RWPE2 (cell line): ENCODE measurements at regions not wholly inside any gene's neighbourhood (a gene's known extent, or its start where the extent isn't known, plus 50 kb on each side); places are given as distances from the start of the nearest gene placed in this dataset.

ENCODE experiments used
- ATAC-seq: fragments of 200-7000 bp; cut with Tn5 transposase; 3 replicates; pipeline ENCODE4 v1.9.1; 2021; ENCODE audit warnings: low read depth
- DNase-seq: peaks from one replicate; pipeline ENCODE4 v3.0.0-alpha.2; 2020; ENCODE audit warnings: low spot score
- H3K27ac ChIP-seq: fragments of 450-650 bp; 2 replicates; pipeline ENCODE4 v1.5.1; 2017; ENCODE audit warnings: mild to moderate bottlenecking; ENCODE audit not compliant: poor library complexity, severe bottlenecking
- H3K27me3 ChIP-seq: fragments of 250-450 bp; sonication (Bioruptor Pico); 2 replicates; pipeline ENCODE4 v1.5.1; 2021; ENCODE audit warnings: mild to moderate bottlenecking, moderate library complexity; ENCODE audit not compliant: insufficient read depth, poor library complexity, severe bottlenecking
- H3K36me3 ChIP-seq: fragments of 250-450 bp; sonication (Bioruptor Pico); 2 replicates; pipeline ENCODE4 v1.5.1; 2020; ENCODE audit warnings: low read depth, mild to moderate bottlenecking, moderate library complexity
- H3K4me1 ChIP-seq: fragments of 250-450 bp; sonication (Bioruptor Pico); 2 replicates; pipeline ENCODE4 v1.5.1; 2021; ENCODE audit warnings: mild to moderate bottlenecking, moderate library complexity; ENCODE audit not compliant: insufficient read depth, poor library complexity, severe bottlenecking
- H3K4me3 ChIP-seq: fragments of 250-450 bp; sonication (Bioruptor Pico); 2 replicates; pipeline ENCODE4 v1.5.1; 2021; ENCODE audit warnings: mild to moderate bottlenecking, moderate library complexity; ENCODE audit not compliant: severe bottlenecking
- H3K9me3 ChIP-seq: fragments of 250-450 bp; sonication (Bioruptor Pico); 2 replicates; pipeline ENCODE4 v1.5.1; 2021; ENCODE audit warnings: mild to moderate bottlenecking, moderate library complexity; ENCODE audit not compliant: severe bottlenecking
- TF ChIP-seq, protein P1 (sequence below): fragments of 450-650 bp; IDR thresholded peaks from one replicate; pipeline ENCODE4 v1.5.1; 2017; ENCODE audit warnings: mild to moderate bottlenecking, moderate library complexity; ENCODE audit not compliant: poor library complexity, severe bottlenecking

DNA sequence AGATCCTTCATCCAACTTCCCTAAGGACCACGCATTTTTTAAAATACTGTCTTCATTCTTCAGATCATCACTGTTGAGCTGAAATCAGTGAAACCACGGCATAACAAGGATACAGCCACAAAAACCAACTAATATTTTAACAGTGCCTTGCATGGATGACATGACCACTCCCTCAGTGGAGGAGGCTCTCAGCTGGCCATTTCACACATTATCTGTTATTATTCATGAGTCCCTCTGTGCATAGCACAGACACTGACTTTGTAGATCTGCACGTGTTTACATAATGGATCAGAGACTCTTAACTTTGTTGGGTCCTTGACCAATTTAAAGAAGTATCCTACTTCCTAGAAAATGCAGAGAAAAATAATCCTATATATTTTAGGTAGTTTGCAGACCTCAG lies 104.8 kb upstream of the NUDT7 start:
- no peaks in the 10 kb centered on the region for H3K36me3 ChIP-seq
- no peak overlapping the region for H3K4me3 ChIP-seq
- H3K27me3 ChIP-seq: peaks cover 14% of the 10 kb centered on the region
- H3K4me1 ChIP-seq: no peaks in the 10 kb centered on the region
- TF ChIP-seq, protein P1, sequence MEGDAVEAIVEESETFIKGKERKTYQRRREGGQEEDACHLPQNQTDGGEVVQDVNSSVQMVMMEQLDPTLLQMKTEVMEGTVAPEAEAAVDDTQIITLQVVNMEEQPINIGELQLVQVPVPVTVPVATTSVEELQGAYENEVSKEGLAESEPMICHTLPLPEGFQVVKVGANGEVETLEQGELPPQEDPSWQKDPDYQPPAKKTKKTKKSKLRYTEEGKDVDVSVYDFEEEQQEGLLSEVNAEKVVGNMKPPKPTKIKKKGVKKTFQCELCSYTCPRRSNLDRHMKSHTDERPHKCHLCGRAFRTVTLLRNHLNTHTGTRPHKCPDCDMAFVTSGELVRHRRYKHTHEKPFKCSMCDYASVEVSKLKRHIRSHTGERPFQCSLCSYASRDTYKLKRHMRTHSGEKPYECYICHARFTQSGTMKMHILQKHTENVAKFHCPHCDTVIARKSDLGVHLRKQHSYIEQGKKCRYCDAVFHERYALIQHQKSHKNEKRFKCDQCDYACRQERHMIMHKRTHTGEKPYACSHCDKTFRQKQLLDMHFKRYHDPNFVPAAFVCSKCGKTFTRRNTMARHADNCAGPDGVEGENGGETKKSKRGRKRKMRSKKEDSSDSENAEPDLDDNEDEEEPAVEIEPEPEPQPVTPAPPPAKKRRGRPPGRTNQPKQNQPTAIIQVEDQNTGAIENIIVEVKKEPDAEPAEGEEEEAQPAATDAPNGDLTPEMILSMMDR: no peak
- ATAC-seq: no peak
- no peak for DNase-seq
- H3K9me3 ChIP-seq: no peaks in the 10 kb centered on the region
- no peak overlapping the region for H3K27ac ChIP-seq

DNA sequence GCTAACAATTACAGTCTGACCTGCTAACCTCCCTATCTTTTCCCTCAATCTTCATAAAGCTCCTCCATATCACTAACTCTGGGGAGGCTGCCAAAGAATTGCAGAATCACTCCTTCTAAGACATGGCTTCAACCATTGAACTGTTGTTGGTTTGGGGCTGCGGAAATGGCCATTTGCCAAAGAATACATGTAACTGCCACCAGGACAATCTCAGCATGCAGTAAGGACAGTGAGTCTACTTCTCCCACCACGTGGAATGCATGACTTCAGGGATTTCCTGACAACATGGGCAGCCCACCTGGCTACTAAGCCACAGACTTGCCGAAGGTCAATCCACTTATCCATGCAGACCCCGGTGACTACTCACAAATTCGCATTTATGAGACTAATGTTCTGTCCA lies 104.3 kb upstream of the NUDT7 start:
- DNase-seq (no peak), ATAC-seq (no peak)
- TF ChIP-seq, protein P1: no peak

DNA sequence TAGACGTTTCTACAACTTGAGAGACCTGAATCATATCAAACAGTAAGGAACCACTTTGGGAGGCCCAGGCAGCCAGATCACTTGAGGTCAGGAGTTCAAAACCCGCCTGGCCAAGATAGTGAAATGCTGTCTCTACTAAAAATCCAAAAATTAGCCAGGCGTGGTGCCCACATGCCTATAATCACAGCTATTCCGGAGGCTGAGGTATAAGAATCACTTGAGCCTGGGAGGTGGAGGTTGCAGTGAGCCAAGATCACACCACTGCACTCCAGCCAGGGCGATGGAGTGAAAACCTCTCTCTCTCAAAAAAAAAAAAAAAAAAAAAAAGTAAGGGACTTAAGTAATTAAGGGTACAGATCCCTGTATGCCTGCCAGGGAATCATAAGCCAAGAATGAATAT lies 103.4 kb upstream of the NUDT7 start:
- Histone ChIP-seq H3K36me3 (no peaks in the 10 kb centered on the region), H3K4me3 (no peak overlapping the region), H3K9me3 (no peaks in the 10 kb centered on the region), H3K4me1 (no peaks in the 10 kb centered on the region), H3K27me3 (peaks cover 14% of the 10 kb centered on the region), H3K27ac (no peak overlapping the region)
- no peak for ATAC-seq
- no peak for DNase-seq
- TF ChIP-seq, protein P1: no peak

More for the DNA sequence above, 104.3 kb upstream of the NUDT7 start:
- no peaks in the 10 kb centered on the region for H3K4me1 ChIP-seq
- H3K4me3 ChIP-seq: no peak overlapping the region
- no peaks in the 10 kb centered on the region for H3K36me3 ChIP-seq
- peaks cover 14% of the 10 kb centered on the region for H3K27me3 ChIP-seq
- H3K9me3 ChIP-seq: no peaks in the 10 kb centered on the region
- H3K27ac ChIP-seq: no peak overlapping the region

DNA sequence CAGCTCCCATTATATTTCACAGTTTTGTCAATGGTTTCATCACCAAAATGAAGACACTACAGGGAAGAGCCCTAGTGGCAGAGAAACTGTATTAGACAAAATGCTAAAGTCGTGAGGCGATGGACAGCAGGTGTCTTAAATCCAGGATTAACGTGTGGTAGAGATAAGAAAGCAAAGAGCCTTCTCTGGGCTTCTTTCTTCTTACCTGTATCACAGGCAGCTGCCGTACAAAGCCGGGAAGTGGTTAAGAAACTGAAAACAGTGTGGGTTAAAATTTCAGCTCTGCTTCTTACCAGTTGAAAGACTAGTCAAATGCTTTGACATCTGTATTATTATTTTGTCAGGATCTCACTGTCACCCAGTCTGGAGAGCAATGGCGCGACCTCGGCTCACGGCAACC lies 98.2 kb upstream of the NUDT7 start:
- H3K4me1 ChIP-seq: no peaks in the 10 kb centered on the region
- no peak overlapping the region for H3K27ac ChIP-seq
- no peaks in the 10 kb centered on the region for H3K9me3 ChIP-seq
- H3K36me3 ChIP-seq: no peaks in the 10 kb centered on the region
- no peak overlapping the region for H3K4me3 ChIP-seq
- ATAC-seq (no peak), DNase-seq (no peak)
- TF ChIP-seq, protein P1: no peak
- peaks cover 7% of the 10 kb centered on the region for H3K27me3 ChIP-seq

DNA sequence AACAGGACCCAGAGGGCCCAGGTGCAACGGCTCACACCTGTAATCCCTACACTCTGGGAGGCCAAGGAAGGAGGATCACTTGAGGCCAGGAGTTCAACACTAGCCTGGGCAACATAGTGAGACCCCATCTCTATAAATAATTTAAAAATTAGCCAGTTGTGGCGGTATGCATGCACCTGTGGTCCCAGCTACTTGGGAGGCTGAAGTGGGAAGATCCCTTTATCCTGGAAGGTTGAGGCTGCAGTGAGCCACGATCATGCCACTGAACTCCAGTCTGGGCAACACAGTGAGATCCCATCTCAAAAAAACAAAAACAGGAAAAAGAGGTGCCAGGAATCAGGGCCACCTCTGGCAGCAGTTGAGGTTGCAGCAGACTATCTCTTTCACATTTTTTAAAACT lies 85.7 kb upstream of the NUDT7 start:
- ATAC-seq (no peak), DNase-seq (no peak)
- Histone ChIP-seq H3K9me3 (no peaks in the 10 kb centered on the region), H3K27me3 (peaks cover 19% of the 10 kb centered on the region), H3K36me3 (no peaks in the 10 kb centered on the region), H3K27ac (no peak overlapping the region), H3K4me3 (no peak overlapping the region), H3K4me1 (no peaks in the 10 kb centered on the region)
- TF ChIP-seq, protein P1: no peak
